HG03045 (cell line): ENCODE measurements at regions not wholly inside any gene's neighbourhood (a gene's known extent, or its start where the extent isn't known, plus 50 kb on each side); places are given as distances from the start of the nearest gene placed in this dataset.

Experiments
- ATAC-seq: cut with Tn5 transposase; IDR thresholded peaks from one replicate; pipeline ENCODE4 v1.9.1; 2021; ENCODE audit warnings: mild to moderate bottlenecking, moderate library complexity; ENCODE audit not compliant: unreplicated experiment

- ATAC-seq, result no peak
These were observed 1491.6 kb downstream of the TECRL start for GRCh38 chr4:62917649-62918048.

GRCh38 chr4:62914758-62915157, 1494.5 kb downstream of the TECRL start:
- ATAC-seq, result no peak

- ATAC-seq, result no peak
These were observed 1496.2 kb downstream of the TECRL start for GRCh38 chr4:62913065-62913464.

GRCh38 chr4:62912531-62912930, 1496.7 kb downstream of the TECRL start:
- no peak for ATAC-seq

- ATAC-seq, result no peak
These were observed 1500.0 kb downstream of the TECRL start for GRCh38 chr4:62909238-62909637.

- ATAC-seq, result no peak
These were observed 1508.1 kb downstream of the TECRL start for GRCh38 chr4:62901101-62901500.

GRCh38 chr4:62899646-62900364, 1509.4 kb downstream of the TECRL start:
- ATAC-seq, result no peak

- ATAC-seq, result no peak
These were observed 1511.1 kb downstream of the TECRL start for GRCh38 chr4:62898115-62898514.

- ATAC-seq, result no peak
These were observed 1512.5 kb downstream of the TECRL start for GRCh38 chr4:62896721-62897120.

GRCh38 chr4:62881901-62882300, 1527.3 kb downstream of the TECRL start:
- ATAC-seq, result no peak

GRCh38 chr4:62881210-62881609, 1528.0 kb downstream of the TECRL start:
- ATAC-seq, result no peak

GRCh38 chr4:62872856-62873255, 1536.4 kb downstream of the TECRL start:
- no peak for ATAC-seq

- ATAC-seq, result no peak
These were observed 1538.2 kb downstream of the TECRL start for GRCh38 chr4:62871078-62871477.

GRCh38 chr4:62870451-62870850, 1538.8 kb downstream of the TECRL start:
- no peak for ATAC-seq

- no peak for ATAC-seq
These were observed 1544.0 kb downstream of the TECRL start for GRCh38 chr4:62865261-62865660.

- ATAC-seq, result no peak
These were observed 1559.6 kb downstream of the TECRL start for GRCh38 chr4:62849696-62850095.

GRCh38 chr4:62835631-62836030, 1573.6 kb downstream of the TECRL start:
- no peak for ATAC-seq

GRCh38 chr4:62822306-62822705, 1586.9 kb downstream of the TECRL start:
- ATAC-seq, result no peak

GRCh38 chr4:62816566-62816965, 1592.7 kb downstream of the TECRL start:
- ATAC-seq, result no peak

- no peak for ATAC-seq
These were observed 1594.7 kb downstream of the TECRL start for GRCh38 chr4:62814510-62815047.

GRCh38 chr4:62806816-62807215, 1602.4 kb downstream of the TECRL start:
- no peak for ATAC-seq

GRCh38 chr4:62804075-62804474, 1603.9 kb downstream of the ADGRL3 start:
- no peak for ATAC-seq

GRCh38 chr4:62797221-62797620, 1597.1 kb downstream of the ADGRL3 start:
- no peak for ATAC-seq
